Nephron (organoid): ENCODE measurements at regions not wholly inside any gene's neighbourhood (a gene's known extent, or its start where the extent isn't known, plus 50 kb on each side); places are given as distances from the start of the nearest gene placed in this dataset.

Experiments used
- H3K27ac Mint-ChIP-seq, 3 experiments: 2 replicates each; pipeline ENCODE4 v1.8.0; 2020; ENCODE audit warnings: mixed read lengths in 3 of 3, mild to moderate bottlenecking in 2 of 3, moderate library complexity in 1 of 3
- H3K27me3 Mint-ChIP-seq: 2 replicates; pipeline ENCODE4 v1.8.0; 2021; ENCODE audit warnings: low read depth, mild to moderate bottlenecking, moderate library complexity, mixed read lengths
- H3K36me3 Mint-ChIP-seq: 2 replicates; pipeline ENCODE4 v1.8.0; 2020; ENCODE audit warnings: low read depth, mixed read lengths
- H3K4me1 Mint-ChIP-seq: 2 replicates; pipeline ENCODE4 v1.8.0; 2020; ENCODE audit warnings: mixed read lengths
- H3K4me3 Mint-ChIP-seq, 3 experiments: 2 replicates each; pipeline ENCODE4 v1.8.0; 2020; ENCODE audit warnings: mild to moderate bottlenecking in 3 of 3, mixed read lengths in 3 of 3, moderate library complexity in 2 of 3
- H3K9me3 Mint-ChIP-seq: 2 replicates; pipeline ENCODE4 v1.8.0; 2020; ENCODE audit warnings: mixed read lengths
- TF ChIP-seq, protein P1 (sequence below), 3 experiments: fragments of 200-600 bp; sonication (generic); IDR thresholded peaks; one replicate each; pipeline ENCODE4 v1.5.0; 2021; ENCODE audit warnings: antibody characterized with exemption in 3 of 3; ENCODE audit not compliant: unreplicated experiment in 3 of 3

GRCh38 chr3:28012830-28013229 lies 228.6 kb upstream of the CMC1 start:
- Mint-ChIP-seq H3K4me3 (no peak overlapping the region), H3K27me3 (no peaks in the 10 kb centered on the region)

GRCh38 chr3:28013864-28014473 lies 227.4 kb upstream of the CMC1 start:
- Mint-ChIP-seq H3K27ac (no peak overlapping the region), H3K4me1 (no peaks in the 10 kb centered on the region), H3K4me3 (no peak overlapping the region), H3K27me3 (no peaks in the 10 kb centered on the region), H3K36me3 (no peaks in the 10 kb centered on the region), H3K9me3 (no peaks in the 10 kb centered on the region)
- TF ChIP-seq, protein P1, sequence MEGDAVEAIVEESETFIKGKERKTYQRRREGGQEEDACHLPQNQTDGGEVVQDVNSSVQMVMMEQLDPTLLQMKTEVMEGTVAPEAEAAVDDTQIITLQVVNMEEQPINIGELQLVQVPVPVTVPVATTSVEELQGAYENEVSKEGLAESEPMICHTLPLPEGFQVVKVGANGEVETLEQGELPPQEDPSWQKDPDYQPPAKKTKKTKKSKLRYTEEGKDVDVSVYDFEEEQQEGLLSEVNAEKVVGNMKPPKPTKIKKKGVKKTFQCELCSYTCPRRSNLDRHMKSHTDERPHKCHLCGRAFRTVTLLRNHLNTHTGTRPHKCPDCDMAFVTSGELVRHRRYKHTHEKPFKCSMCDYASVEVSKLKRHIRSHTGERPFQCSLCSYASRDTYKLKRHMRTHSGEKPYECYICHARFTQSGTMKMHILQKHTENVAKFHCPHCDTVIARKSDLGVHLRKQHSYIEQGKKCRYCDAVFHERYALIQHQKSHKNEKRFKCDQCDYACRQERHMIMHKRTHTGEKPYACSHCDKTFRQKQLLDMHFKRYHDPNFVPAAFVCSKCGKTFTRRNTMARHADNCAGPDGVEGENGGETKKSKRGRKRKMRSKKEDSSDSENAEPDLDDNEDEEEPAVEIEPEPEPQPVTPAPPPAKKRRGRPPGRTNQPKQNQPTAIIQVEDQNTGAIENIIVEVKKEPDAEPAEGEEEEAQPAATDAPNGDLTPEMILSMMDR (IDR thresholded peaks at IDR 0.05; ENCODE audit: unreplicated experiment in 3 of 3), result no peak

More at GRCh38 chr3:28012830-28013229, 228.6 kb upstream of the CMC1 start:
- no peak overlapping the region for H3K27ac Mint-ChIP-seq
- H3K9me3 Mint-ChIP-seq, result no peaks in the 10 kb centered on the region
- H3K4me1 Mint-ChIP-seq, result no peaks in the 10 kb centered on the region
- no peaks in the 10 kb centered on the region for H3K36me3 Mint-ChIP-seq
- TF ChIP-seq, protein P1 (IDR thresholded peaks at IDR 0.05; ENCODE audit: unreplicated experiment in 3 of 3), result no peak

GRCh38 chr3:28018925-28019718 lies 222.3 kb upstream of the CMC1 start:
- H3K4me1 Mint-ChIP-seq, result no peaks in the 10 kb centered on the region

GRCh38 chr3:28019740-28020139 lies 221.7 kb upstream of the CMC1 start:
- Mint-ChIP-seq H3K27ac (no peak overlapping the region), H3K9me3 (peaks cover 8% of the 10 kb centered on the region), H3K4me1 (no peaks in the 10 kb centered on the region), H3K4me3 (no peak overlapping the region), H3K36me3 (peaks cover 3% of the 10 kb centered on the region), H3K27me3 (no peaks in the 10 kb centered on the region)
- TF ChIP-seq, protein P1 (IDR thresholded peaks at IDR 0.05; ENCODE audit: unreplicated experiment in 3 of 3), result no peak

More at GRCh38 chr3:28018925-28019718, 222.3 kb upstream of the CMC1 start:
- no peak overlapping the region for H3K4me3 Mint-ChIP-seq
- peaks cover 3% of the 10 kb centered on the region for H3K36me3 Mint-ChIP-seq
- no peaks in the 10 kb centered on the region for H3K27me3 Mint-ChIP-seq
- H3K9me3 Mint-ChIP-seq, result peaks cover 6% of the 10 kb centered on the region
- no peak overlapping the region for H3K27ac Mint-ChIP-seq
- TF ChIP-seq, protein P1 (IDR thresholded peaks at IDR 0.05; ENCODE audit: unreplicated experiment in 3 of 3), result no peak

DNA sequence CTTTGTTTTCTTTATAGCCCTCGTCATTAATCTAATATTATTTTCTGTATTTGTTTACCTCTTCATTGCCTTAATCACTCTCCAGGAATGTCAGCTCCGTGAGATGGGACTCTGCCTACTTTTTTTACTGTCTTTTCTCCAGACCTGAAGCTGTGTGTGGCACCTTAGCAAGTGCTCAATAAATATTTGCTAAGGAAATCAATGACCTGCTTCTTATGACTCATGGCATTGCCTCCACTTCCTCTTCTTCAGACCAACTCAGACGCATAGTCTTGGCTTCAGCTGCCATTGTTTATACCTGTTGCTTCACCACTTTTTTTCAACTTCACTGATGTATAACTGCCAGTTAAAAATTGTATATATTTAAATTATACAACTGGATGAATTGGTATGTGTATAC lies 218.5 kb upstream of the CMC1 start:
- H3K36me3 Mint-ChIP-seq, result peaks cover 3% of the 10 kb centered on the region
- H3K27me3 Mint-ChIP-seq, result no peaks in the 10 kb centered on the region
- H3K4me3 Mint-ChIP-seq, result no peak overlapping the region
- H3K9me3 Mint-ChIP-seq, result peaks cover 19% of the 10 kb centered on the region
- H3K4me1 Mint-ChIP-seq, result no peaks in the 10 kb centered on the region
- no peak overlapping the region for H3K27ac Mint-ChIP-seq
- TF ChIP-seq, protein P1 (IDR thresholded peaks at IDR 0.05; ENCODE audit: unreplicated experiment in 3 of 3), result no peak
